ENCODE measurements at regions not wholly inside any gene's neighbourhood (a gene's known extent, or its start where the extent isn't known, plus 50 kb on each side); places are given as distances from the start of the nearest gene placed in this dataset.

- Mint-ChIP-seq H3K9me3 (peaks cover 16% of the 10 kb centered on the region), H3K4me3 (peak overlapping the region; percentile 5; the same call in 1 of the 2 replicates), H3K27ac (no peak overlapping the region), H3K4me1 (peaks cover 30% of the 10 kb centered on the region), H3K27me3 (ENCODE audit: low read depth) (peaks cover 58% of the 10 kb centered on the region), H3K36me3 (no peaks in the 10 kb centered on the region)
- ATAC-seq = no peak
- TF ChIP-seq FOXP4 (CRISPR knock-in tag; IDR thresholded peaks at IDR 0.05) = peak; percentile 35; the same call in 1 of the 2 replicates
- no peak for TF ChIP-seq NFE2L1 (CRISPR knock-in tag; IDR thresholded peaks at IDR 0.05)
- POLR2A ChIA-PET = no interaction called here
- CTCF ChIA-PET = no interaction called here
- DNase-seq (ENCODE audit: low spot score) = no peak
Measured at GRCh38 chr15:96247621-96248305, 82.7 kb upstream of the NR2F2 start.

- Mint-ChIP-seq H3K4me1 (peaks cover 41% of the 10 kb centered on the region), H3K9me3 (peaks cover 7% of the 10 kb centered on the region; the same call in 1 of the 2 replicates), H3K36me3 (no peaks in the 10 kb centered on the region), H3K27ac (no peak overlapping the region), H3K27me3 (ENCODE audit: low read depth) (peaks cover 28% of the 10 kb centered on the region), H3K4me3 (no peak overlapping the region)
- ATAC-seq (no peak), DNase-seq (ENCODE audit: low spot score) (no peak)
- CTCF ChIA-PET = no interaction called here
- POLR2A ChIA-PET = no interaction called here
- TF ChIP-seq E2F4 (CRISPR knock-in tag; IDR thresholded peaks at IDR 0.05; ENCODE audit: borderline replicate concordance, low read depth) (no peak), E2F5 (CRISPR knock-in tag; IDR thresholded peaks at IDR 0.05) (no peak), KAT7 (CRISPR knock-in tag; IDR thresholded peaks at IDR 0.05; ENCODE audit: borderline replicate concordance) (no peak), HMGXB4 (CRISPR knock-in tag; IDR thresholded peaks at IDR 0.05) (no peak), PRDM15 (CRISPR knock-in tag; IDR thresholded peaks at IDR 0.05) (no peak), ZNF512 (CRISPR knock-in tag; IDR thresholded peaks at IDR 0.05; ENCODE audit: borderline replicate concordance) (no peak), STAT6 (CRISPR knock-in tag; conservative IDR thresholded peaks at IDR 0.05; ENCODE audit: low read depth) (no peak), CREM (CRISPR knock-in tag; IDR thresholded peaks at IDR 0.05) (no peak), ZNF138 (CRISPR knock-in tag; conservative IDR thresholded peaks at IDR 0.05) (no peak), PREB (CRISPR knock-in tag; IDR thresholded peaks at IDR 0.05; ENCODE audit: borderline replicate concordance) (no peak), ATF3 (CRISPR knock-in tag; conservative IDR thresholded peaks at IDR 0.05) (no peak), ELF4 (CRISPR knock-in tag; IDR thresholded peaks at IDR 0.05; ENCODE audit: low read depth) (no peak), FOXP4 (CRISPR knock-in tag; IDR thresholded peaks at IDR 0.05) (no peak)
Measured at GRCh38 chr15:96252148-96252547, 78.4 kb upstream of the NR2F2 start.
